ENCODE measurements at regions not wholly inside any gene's neighbourhood (a gene's known extent, or its start where the extent isn't known, plus 50 kb on each side); places are given as distances from the start of the nearest gene placed in this dataset.

DNA sequence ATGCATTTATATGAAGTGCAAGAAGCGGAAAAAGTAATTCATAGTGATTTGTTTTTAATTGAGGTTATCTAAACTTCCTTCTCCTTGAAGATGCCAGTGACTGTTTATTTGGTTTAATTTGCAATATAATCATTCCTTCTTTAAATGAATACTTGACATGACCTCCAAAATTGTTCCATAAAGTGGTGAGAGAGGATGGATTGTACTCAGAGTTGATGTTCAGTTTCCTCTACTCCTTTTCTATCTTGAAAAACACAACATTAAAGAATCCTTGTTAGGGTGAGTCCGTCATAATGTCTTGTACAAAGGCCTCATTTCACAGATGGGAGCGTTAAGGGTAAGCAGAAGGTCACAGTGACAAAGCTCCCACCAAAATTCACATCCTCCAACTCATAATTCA is 756.1 kb upstream of the KLHL29 start:
- no peak for ATAC-seq
- ChIA-PET POLR2A (no interaction called here), CTCF (no interaction called here)
- H3K27ac ChIP-seq, result no peak overlapping the region
- 10% methylated on average over 3 of the region's 3 CpGs for WGBS (ENCODE audit: missing lambda C conversion rate)
- H3K9me3 ChIP-seq, result no peaks in the 10 kb centered on the region
- no peaks in the 10 kb centered on the region for H3K4me1 ChIP-seq
- no peak for DNase-seq (ENCODE audit: low read depth in 1 of 2, low spot score in 1 of 2)
- FAIRE-seq, result no peak
- no peak overlapping the region for H3K4me2 ChIP-seq
- no peak overlapping the region for H3K4me3 ChIP-seq
- TF ChIP-seq, protein P1, sequence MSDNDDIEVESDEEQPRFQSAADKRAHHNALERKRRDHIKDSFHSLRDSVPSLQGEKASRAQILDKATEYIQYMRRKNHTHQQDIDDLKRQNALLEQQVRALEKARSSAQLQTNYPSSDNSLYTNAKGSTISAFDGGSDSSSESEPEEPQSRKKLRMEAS (IDR thresholded peaks at IDR 0.05), result no peak
- TF ChIP-seq ZSCAN20 (CRISPR knock-in tag; IDR thresholded peaks at IDR 0.05) (no peak), CHD4 (IDR thresholded peaks at IDR 0.05; ENCODE audit: borderline replicate concordance) (no peak), RFX5 (IDR thresholded peaks at IDR 0.05) (no peak), ZC3H11A (IDR thresholded peaks at IDR 0.05) (no peak), CBX8 (IDR thresholded peaks at IDR 0.05) (no peak), NPAS2 (CRISPR knock-in tag; IDR thresholded peaks at IDR 0.05; ENCODE audit: borderline replicate concordance) (no peak), TFCP2L1 (CRISPR knock-in tag; IDR thresholded peaks at IDR 0.05) (no peak), EHMT2 (IDR thresholded peaks at IDR 0.05; ENCODE audit: low read depth) (no peak), HOXA7 (CRISPR knock-in tag; IDR thresholded peaks at IDR 0.05) (no peak)
- TF ChIP-seq, protein P2, sequence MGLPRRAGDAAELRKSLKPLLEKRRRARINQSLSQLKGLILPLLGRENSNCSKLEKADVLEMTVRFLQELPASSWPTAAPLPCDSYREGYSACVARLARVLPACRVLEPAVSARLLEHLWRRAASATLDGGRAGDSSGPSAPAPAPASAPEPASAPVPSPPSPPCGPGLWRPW (IDR thresholded peaks at IDR 0.05), result no peak

DNA sequence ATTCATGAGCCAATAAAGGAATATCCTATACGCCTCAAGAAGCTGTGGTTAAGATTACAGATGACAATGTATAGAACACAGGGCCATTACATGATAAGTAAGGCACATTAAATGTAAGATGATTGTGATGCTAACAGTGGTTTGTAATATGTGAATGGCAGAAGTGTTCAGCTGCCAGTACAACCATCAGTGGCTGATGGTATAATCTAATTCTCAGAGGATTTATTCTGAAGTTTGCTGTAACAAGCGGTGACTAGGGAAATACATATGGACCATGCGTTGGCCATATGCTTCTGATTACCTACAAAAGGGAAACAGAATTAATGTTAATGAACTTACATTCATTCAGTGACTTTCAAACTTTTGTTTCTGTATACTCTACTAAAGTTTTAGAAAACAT is 750.8 kb upstream of the KLHL29 start:
- DNase-seq (ENCODE audit: low read depth in 1 of 2, low spot score in 1 of 2), result no peak
- Histone ChIP-seq H3K4me1 (no peaks in the 10 kb centered on the region), H3K4me3 (no peak overlapping the region), H3K27ac (no peak overlapping the region), H3K9me3 (no peaks in the 10 kb centered on the region), H3K4me2 (no peak overlapping the region)
- WGBS (ENCODE audit: missing lambda C conversion rate), result 58% methylated on average over 3 of the region's 3 CpGs
- no peak for ATAC-seq
- POLR2A ChIA-PET, result no interaction called here
- TF ChIP-seq MYC (IDR thresholded peaks at IDR 0.05; ENCODE audit: borderline replicate concordance, low read length), result no peak
- TF ChIP-seq, protein P3, sequence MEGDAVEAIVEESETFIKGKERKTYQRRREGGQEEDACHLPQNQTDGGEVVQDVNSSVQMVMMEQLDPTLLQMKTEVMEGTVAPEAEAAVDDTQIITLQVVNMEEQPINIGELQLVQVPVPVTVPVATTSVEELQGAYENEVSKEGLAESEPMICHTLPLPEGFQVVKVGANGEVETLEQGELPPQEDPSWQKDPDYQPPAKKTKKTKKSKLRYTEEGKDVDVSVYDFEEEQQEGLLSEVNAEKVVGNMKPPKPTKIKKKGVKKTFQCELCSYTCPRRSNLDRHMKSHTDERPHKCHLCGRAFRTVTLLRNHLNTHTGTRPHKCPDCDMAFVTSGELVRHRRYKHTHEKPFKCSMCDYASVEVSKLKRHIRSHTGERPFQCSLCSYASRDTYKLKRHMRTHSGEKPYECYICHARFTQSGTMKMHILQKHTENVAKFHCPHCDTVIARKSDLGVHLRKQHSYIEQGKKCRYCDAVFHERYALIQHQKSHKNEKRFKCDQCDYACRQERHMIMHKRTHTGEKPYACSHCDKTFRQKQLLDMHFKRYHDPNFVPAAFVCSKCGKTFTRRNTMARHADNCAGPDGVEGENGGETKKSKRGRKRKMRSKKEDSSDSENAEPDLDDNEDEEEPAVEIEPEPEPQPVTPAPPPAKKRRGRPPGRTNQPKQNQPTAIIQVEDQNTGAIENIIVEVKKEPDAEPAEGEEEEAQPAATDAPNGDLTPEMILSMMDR (IDR thresholded peaks at IDR 0.05), result no peak
- no peak for TF ChIP-seq RFX5 (IDR thresholded peaks at IDR 0.05)
- TF ChIP-seq ZNF302 (CRISPR knock-in tag; IDR thresholded peaks at IDR 0.05), result no peak
- no peak for TF ChIP-seq EP300 (IDR thresholded peaks at IDR 0.05)
- TF ChIP-seq SMC3 (IDR thresholded peaks at IDR 0.05), result no peak
- TF ChIP-seq MAFK (IDR thresholded peaks at IDR 0.05; ENCODE audit: partially characterized antibody), result no peak
- no peak for FAIRE-seq
- CTCF ChIA-PET, result no interaction called here

DNA sequence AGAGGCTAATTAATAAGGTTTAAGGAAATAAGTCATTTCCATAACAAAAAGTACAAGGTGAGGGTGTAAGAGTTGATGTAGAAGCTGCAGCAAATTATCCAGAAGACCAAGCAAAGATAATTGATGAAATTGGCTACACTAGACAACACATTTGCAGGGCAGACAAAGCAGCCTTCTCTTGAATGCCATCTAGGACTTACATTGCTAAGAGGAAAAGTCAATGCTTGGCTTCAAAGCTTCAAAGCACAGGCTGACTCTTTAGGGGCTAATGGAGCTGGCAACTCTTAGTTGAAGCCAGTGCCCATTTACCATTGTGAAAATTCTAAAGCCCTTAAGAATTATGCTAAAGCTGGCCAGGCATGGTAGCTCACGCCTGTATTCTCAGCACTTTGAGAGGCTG is 728.6 kb upstream of the KLHL29 start:
- DNase-seq (ENCODE audit: low read depth in 1 of 2, low spot score in 1 of 2), result no peak
- H3K9me3 ChIP-seq, result 0 out of 3 replicates have a peak, but pooled peaks cover 2% of the 10 kb centered on the region
- H3K4me1 ChIP-seq, result no peaks in the 10 kb centered on the region
- WGBS (ENCODE audit: missing lambda C conversion rate), result 0% methylated on average over 1 of the region's 1 CpG
- TF ChIP-seq MAFK (IDR thresholded peaks at IDR 0.05; ENCODE audit: partially characterized antibody) (no peak), EHF (CRISPR knock-in tag; IDR thresholded peaks at IDR 0.05) (no peak), CBX8 (IDR thresholded peaks at IDR 0.05) (no peak), NR3C1 (IDR thresholded peaks at IDR 0.05) (no peak), HOXB5 (CRISPR knock-in tag; IDR thresholded peaks at IDR 0.05) (no peak), HDAC2 (IDR thresholded peaks at IDR 0.05) (no peak), KDM5A (IDR thresholded peaks at IDR 0.05) (no peak), FOSB (CRISPR knock-in tag; IDR thresholded peaks at IDR 0.05) (no peak), HOXB13 (CRISPR knock-in tag; IDR thresholded peaks at IDR 0.05; ENCODE audit: low read depth) (no peak)
- ChIA-PET CTCF (interaction anchor here (0.8 kb wide), 1 partner anchor 8 kb away, joined by 3 read pairs; no protein-coding TSS in a partner anchor), POLR2A (no interaction called here)
- no peak overlapping the region for H3K4me3 ChIP-seq
- no peak for FAIRE-seq
- ATAC-seq, result no peak
- H3K4me2 ChIP-seq, result no peak overlapping the region
- H3K27ac ChIP-seq, result no peak overlapping the region
